GM19452 (cell line): ENCODE measurements at regions not wholly inside any gene's neighbourhood (a gene's known extent, or its start where the extent isn't known, plus 50 kb on each side); places are given as distances from the start of the nearest gene placed in this dataset.
A peak's percentile ranks its signal among the peaks of the same experiment; 100 is the strongest.
"Not testable (repeated sequence)": the region's sequence is repeated elsewhere in the genome, so short reads cannot be mapped to it uniquely, and the experiment has no call there.

Source experiments
- ATAC-seq: cut with Tn5 transposase; IDR thresholded peaks from one replicate; pipeline ENCODE4 v1.9.1; 2021; ENCODE audit not compliant: unreplicated experiment

DNA sequence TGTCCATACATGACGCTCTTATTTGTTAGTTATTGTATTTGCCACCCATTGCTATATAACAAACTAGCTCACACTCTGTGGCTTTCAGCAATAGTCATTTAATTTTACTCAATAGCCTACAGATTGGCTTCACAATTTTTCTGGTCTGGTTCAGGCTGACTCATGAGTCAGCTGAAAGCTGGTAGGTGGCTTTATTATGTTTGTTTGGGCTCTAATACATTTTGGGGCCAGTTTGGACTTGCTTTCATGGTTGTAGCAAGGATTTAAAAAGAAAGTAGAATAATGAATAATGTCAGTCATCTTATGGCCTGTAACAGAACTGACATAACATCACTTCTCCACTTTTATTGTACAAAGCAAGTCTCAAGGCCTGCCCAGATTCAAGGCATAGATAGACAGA lies 338.7 kb downstream of the LRRIQ3 start:
- ATAC-seq, result no peak

DNA sequence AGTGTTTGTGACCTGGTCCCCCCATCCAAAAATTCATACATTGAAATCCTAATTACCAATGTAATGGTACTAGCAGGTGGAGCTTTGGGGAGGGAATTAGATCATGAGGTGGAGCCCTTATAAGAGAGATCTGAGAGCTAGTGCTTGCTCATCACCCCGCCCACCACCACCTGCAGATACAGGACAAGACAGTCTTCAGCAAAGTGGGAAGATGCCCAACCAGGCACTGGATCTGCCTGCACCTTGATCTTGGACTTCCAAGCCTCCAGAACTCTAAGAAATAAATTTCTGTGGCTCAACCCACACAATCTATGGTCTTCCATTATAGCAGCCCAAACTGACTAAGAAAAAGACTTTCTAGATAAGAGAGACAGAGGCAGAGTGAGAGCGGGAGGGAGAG lies 343.4 kb downstream of the LRRIQ3 start:
- no peak for ATAC-seq

DNA sequence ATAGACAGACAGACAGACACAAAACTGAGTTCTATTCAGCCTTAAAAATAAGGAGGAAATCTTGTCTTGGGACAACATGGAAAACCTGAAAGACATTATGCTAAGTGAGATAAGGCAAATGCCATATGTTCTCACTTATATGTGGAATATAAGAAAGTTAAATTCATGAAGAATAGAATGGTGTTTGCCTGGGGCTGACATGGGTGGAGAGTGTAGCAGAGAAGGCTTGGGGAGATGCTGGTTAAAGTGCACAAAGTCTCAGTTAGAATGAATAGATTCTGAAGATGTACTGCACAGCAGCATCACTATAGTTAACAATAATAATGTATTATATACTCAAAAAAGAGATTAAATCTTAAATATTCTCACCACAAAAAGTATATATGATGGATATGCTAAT lies 355.5 kb downstream of the LRRIQ3 start:
- no peak for ATAC-seq

- no peak for ATAC-seq
These were observed 358.1 kb downstream of the LRRIQ3 start for GRCh38 chr1:73839922-73840321.

- no peak for ATAC-seq
These were observed 365.4 kb downstream of the LRRIQ3 start for GRCh38 chr1:73832276-73833181.

DNA sequence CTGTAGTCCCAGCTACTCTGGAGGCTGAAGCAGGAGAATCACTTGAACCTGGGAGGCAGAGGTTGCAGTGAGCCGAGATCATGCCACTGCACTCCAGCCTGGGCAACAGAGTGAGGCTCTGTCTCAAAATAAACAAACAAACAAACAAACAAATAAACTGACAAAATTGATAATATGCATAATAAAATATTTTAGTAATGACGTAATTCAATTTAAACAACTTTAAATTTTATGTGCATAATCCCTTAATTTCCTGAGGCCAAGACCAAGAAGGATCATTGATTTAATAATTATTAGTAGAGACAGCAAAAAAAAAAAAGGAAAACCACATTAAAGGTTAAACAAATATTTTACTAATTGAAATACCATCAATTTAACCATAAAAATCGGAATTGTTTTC lies 370.7 kb downstream of the LRRIQ3 start:
- ATAC-seq, result not testable (repeated sequence)

DNA sequence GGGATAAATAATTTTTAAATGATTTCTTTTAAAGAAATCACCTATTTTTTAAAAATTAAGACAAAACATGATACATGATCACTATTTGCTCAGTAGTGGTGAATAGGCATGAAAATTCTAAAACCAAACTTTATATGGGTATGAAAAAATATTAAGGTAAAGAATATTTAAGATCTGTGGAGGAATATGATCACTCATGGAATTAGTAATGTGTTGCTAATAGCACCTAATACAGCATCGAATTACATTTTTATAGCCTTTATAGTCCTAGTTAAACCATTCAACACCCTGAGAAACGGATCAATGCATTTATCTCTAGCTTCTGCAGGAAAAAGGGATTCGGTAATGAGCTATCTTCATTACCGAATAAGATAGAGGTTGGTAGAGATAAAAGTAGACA lies 373.9 kb downstream of the LRRIQ3 start:
- no peak for ATAC-seq

DNA sequence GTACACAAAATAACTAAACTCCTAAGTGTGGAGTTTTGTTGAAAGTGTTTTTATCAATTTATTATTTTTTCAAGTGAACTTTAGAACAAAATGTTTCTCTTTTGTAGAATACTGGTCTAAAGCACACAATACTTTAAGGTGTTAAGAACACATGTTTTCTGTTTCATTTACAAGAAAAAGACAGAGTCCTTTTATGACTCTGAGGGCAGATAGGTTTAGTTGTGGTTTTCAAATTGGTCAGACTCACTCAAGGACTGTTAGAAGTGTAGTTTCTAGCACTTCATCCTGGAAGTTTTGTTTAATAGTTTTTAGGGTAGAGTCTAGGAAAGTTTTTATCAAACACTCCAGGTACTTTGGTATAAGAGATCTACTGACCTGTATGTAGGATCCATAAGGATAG lies 376.5 kb downstream of the LRRIQ3 start:
- peak; percentile 82 for ATAC-seq

DNA sequence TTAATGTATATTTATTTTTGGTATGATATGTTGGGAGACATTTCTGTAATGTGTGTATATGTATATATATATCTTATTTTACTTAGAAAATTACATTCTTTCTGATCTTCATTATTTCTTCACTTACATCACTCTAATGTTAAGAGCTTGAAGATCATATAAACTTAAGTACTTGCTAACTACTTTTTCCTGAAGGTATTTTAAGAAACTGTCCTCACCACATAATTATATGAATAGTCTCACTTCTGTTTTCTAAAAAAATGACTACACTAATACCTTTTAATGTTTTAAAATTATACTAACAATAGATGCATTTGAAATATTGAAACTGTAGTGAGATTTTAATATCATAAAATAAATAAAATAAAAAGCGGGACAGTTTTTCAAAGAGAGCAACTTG lies 377.1 kb downstream of the LRRIQ3 start:
- no peak for ATAC-seq

DNA sequence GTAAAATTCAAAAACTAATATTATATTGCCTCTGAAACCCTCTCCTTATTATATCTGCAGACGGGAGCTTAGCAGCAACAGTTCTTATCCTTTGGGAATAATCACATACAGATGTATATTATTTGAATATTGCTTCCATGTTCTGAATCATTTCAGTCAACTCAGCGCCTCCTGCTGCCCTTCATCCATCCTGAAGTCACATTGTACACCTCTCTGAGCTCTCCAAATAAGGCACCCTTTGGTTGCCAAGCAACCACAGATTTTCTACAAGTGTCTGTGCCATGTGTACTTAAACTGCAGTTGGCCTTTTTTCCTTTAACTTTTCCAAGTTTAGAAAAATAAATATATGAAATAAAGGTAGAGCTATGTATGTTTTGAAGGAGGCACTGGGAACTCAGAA lies 384.3 kb downstream of the LRRIQ3 start:
- no peak for ATAC-seq

GRCh38 chr1:73813236-73813635 lies 384.7 kb downstream of the LRRIQ3 start:
- ATAC-seq, result no peak

- ATAC-seq, result no peak
These were observed 386.2 kb downstream of the LRRIQ3 start for GRCh38 chr1:73811798-73812197.

GRCh38 chr1:73804935-73805334 lies 393.0 kb downstream of the LRRIQ3 start:
- no peak for ATAC-seq

GRCh38 chr1:73803380-73803779 lies 394.6 kb downstream of the LRRIQ3 start:
- ATAC-seq, result no peak

DNA sequence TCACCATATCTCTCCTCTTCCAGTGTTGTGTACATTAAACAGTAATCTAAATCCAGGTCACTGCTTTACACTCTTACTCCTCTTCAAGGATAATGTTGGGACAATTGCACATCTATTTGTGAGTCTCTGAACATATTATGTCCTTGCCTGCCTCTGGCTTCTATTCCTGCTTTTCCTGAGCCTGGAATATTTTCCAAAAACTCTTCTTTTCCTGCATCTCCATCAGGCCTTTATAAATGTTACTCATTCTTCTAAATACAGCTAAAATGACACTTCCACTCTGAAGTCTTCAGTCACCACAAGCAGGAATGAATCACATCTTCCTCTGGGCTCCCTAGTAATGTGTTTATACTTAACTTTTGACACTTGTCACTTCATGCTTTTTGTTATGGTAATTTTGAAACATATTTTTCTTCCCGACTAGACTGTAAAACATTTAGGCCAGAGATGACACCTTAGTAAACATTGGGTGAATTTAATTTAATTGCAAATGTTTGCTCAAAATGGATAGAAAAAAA lies 396.0 kb downstream of the LRRIQ3 start:
- ATAC-seq, result no peak

GRCh38 chr1:73800376-73800775 lies 397.6 kb downstream of the LRRIQ3 start:
- no peak for ATAC-seq

GRCh38 chr1:73789965-73790364 lies 408.0 kb downstream of the LRRIQ3 start:
- no peak for ATAC-seq

DNA sequence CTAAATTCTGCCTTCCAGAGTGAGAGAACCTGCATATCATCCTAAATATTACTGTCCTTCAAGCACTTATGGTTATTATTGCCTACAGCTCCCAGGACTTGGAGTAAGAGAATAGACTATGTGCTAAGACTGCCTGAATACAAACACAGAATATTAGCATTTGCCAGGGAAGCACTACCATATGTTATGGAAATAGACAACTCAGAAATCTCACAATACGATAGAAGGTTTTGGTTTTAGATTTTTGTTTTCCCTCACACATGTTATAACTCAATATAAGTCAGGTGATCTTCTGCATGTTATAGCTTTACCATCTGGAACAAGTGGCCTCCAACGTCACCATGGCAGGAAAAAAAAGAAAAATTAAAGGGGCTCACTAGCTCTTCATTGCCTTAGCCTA lies 413.9 kb downstream of the LRRIQ3 start:
- ATAC-seq, result no peak

DNA sequence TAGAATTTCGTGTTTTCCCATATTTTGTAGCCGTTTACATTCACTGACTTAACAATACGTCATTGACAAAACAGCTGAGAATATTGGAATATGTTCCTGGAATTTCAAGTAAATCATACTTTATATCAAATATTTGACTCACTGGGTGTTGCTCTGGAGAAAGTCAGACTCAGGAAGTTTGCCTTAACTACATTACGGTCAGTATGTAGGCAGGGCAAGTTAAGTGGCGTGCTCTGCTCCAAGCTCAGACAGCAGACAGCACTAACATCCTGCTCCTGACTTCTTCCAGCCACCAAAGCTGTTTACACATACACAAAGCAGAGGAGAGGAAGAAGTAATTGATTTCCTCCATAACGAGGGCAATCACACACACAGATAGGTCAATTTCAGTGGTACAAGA lies 414.6 kb downstream of the LRRIQ3 start:
- ATAC-seq, result no peak

GRCh38 chr1:73782901-73783300 lies 415.1 kb downstream of the LRRIQ3 start:
- ATAC-seq, result no peak

GRCh38 chr1:73781251-73781650 lies 416.7 kb downstream of the LRRIQ3 start:
- ATAC-seq, result no peak

GRCh38 chr1:73778471-73778870 lies 419.5 kb downstream of the LRRIQ3 start:
- no peak for ATAC-seq

DNA sequence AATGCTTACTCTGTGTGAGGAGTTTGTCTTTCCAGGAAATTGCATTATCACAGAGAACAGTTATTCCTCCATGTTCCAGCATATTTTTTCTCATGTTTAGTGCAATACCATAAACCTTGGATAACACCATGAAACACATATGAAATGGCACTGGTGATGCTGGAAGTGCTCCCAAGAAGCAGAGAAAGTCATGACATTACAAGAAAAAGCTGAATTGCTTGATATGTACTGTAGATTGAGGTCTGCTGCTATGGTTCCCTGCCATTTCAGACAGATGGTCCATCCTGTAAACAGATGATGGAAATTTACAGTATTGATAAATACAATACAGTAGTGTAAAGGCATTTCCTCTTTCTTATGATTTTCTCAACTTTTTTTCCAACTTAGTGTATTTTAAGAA lies 422.1 kb downstream of the LRRIQ3 start:
- no peak for ATAC-seq
